HG03064 (cell line): ENCODE measurements at regions not wholly inside any gene's neighbourhood (a gene's known extent, or its start where the extent isn't known, plus 50 kb on each side); places are given as distances from the start of the nearest gene placed in this dataset.

Experiments
- ATAC-seq: cut with Tn5 transposase; IDR thresholded peaks from one replicate; pipeline ENCODE4 v1.9.1; 2021; ENCODE audit warnings: low read depth; ENCODE audit not compliant: unreplicated experiment

GRCh38 chr14:61140872-61141271 lies 140.3 kb downstream of the TMEM30B start:
- no peak for ATAC-seq

GRCh38 chr14:61140271-61140670 lies 140.9 kb downstream of the TMEM30B start:
- ATAC-seq = no peak

DNA sequence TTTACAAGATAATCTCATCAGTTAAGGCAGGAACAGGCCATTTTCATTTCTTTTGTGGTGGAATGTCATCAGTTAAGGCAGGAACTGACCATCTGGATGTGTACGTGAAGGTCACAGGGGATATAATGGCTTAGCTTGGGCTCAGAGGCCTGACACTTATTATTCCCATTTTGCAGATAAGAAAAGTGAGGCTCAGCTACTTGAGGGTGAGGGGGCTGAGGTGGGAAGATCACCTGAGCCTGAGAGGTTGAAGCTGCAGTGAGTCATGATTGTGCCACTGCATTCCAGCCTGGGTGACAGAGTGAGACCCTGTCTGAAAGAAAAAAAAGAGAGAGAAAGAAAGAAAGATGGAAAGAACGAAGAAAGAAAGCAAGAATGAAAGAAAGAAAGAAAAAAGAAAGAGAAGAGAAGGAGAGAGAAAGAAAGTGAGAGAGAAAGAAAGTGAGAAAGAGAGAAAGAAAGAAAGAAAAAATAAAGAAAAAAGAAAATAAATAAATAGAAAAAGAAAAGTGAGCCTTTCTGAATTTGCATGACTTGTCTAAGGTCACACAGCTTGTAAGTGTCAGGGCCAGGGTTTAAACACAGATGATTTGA lies 142.0 kb downstream of the TMEM30B start:
- no peak for ATAC-seq

- no peak for ATAC-seq
Measured at GRCh38 chr14:61132894-61133293, 148.2 kb downstream of the TMEM30B start.

DNA sequence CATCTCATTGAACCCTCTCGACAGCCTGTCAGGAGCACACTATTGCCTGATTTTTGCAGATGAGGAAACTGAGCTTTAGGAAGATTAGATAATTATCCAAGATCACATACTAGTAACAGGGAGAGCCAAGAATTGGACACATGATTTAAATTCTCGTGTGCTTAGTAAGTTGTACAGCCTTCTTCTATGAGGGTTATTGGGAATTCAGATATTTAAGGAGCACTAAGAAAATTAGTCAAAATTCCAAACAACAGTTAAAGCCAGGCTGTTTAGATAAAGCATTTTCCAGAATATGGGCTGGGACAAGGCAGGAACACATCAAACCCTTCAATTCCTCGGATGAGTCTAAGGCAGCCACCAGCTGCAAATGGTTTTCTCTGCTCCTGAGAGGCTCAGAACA lies 148.8 kb downstream of the TMEM30B start:
- no peak for ATAC-seq

- ATAC-seq = no peak
Measured at GRCh38 chr14:61130512-61131260, 149.6 kb downstream of the SLC38A6 start.

- no peak for ATAC-seq
Measured at GRCh38 chr14:61129168-61129745, 148.2 kb downstream of the SLC38A6 start.

DNA sequence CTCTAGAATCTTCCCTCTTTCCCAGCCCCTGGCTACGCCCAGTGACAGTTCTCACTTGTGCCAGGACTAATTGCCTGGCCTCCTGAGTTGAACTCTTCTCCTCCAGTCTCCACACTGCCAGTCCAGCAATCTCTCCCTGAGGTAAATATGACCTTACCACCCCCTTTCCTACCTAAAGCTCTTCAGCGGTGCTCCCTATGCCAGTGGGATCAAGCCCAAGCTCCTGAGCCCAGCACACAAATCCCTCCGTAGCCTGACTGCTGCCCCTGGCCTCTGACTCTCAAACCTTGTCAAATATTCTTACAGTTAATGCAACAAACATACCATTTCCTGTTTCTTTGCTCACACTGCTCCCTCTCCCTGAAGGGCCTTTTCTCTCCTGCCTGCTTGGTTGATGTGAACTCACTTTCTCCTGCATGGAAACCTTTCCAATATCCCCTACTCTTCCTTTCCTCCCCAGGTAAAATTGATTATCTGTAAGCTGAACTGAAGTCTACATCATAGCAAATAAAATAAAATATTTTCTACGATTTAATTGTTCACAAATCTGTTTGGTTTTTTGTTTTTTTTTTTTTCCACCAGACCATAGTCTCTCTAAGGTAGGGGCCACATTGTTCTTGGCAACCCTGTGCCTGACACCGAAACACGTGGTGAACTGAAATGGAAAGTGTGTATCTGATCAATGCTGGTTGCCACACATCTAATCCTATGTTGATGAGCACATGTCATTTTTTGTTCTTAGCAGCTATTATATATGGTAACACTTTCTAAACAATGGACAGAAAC lies 147.5 kb downstream of the SLC38A6 start:
- no peak for ATAC-seq

GRCh38 chr14:61126603-61127498 lies 145.8 kb downstream of the SLC38A6 start:
- ATAC-seq = no peak

DNA sequence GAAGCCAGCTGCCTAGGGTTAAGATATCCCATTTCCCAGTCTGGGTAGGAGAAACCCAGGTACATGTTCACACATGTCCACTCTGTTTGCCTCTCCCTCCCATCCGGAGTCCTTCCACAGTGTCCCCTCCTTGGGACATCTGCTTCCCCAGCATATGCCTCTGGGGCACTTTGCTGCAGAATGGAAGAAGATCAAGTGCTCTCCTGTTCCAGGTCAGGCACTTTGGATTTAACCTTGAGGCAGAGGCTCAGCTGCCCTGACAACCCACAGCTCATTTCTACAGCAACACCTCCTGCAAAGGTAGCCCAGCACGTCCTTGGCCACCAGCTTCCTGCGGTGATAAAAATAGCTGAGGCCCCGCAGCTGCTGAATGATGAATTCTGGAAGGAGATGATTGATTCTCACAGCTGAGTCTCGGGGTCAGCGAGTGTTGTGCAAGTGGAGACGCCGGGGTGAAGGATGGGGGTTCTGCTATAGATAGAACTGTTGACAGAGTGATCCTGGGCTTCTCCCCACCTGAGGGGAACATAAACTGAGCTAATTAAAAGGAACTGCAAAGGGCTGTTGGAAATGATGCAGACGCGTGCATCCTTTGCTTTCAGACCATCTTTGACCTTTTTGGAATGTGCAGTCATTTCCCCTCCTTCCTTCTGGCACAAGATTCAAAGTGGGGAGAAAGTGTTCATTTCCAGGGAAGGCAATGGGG lies 145.0 kb downstream of the SLC38A6 start:
- no peak for ATAC-seq

DNA sequence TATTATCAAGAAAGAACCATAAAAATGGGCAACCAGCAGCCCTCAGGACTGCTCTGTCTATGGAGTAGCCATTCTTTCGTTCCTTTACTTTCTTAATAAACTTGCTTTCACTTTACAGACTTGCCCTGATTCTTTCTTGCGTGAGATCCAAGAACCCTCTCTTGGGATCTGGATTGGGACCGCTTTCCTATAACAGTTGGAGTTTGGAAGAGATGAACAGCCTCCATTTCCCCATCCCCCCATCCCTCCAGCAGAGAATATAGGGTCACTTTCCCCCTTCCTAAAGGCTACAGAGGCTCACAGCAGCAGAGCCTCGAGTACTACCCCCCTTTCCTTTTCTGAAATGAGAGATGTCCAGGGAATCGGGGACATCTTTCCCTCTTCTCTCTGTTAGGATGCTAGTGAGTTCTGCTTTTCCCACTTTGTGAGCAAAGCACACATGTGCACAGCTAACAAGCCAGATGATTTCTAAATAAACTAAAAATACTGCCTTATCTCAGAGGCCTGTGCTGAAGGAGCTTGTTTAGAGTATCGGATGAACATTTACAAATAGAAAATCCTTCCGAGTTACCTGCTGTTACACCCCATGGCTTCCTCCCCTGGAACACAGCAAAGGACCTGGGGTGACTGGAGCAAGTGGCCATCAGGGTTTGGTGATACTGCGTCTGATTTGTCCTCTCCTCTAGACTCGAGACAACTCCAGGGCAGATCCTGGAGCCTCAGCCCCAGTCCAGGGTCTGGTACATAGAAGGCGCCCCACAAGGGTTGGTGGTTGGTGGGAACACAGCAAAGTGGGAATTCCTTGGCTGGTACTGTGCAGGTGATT lies 144.2 kb downstream of the SLC38A6 start:
- ATAC-seq = no peak

- no peak for ATAC-seq
Measured at GRCh38 chr14:61122862-61123261, 141.8 kb downstream of the SLC38A6 start.

- ATAC-seq = no peak
Measured at GRCh38 chr14:61121355-61121787, 140.3 kb downstream of the SLC38A6 start.

DNA sequence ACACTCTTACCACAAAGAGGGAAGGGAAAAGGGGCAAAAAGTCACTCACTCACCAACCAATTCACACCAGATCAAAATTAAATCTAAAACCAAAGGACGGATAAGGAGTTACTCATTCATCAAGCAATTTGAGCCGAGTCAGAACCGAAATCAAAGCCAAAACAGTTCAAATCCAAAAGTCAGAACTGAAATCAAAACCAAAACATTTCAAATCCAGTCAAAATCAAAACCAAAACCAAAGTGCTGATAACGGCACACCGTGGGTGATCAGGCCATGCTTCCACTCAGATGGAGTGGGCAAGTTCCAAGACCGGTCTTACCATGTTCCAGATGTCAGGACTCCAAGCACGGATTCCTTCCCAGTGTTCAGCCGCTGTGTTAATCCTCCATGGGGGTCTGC lies 139.5 kb downstream of the SLC38A6 start:
- no peak for ATAC-seq

DNA sequence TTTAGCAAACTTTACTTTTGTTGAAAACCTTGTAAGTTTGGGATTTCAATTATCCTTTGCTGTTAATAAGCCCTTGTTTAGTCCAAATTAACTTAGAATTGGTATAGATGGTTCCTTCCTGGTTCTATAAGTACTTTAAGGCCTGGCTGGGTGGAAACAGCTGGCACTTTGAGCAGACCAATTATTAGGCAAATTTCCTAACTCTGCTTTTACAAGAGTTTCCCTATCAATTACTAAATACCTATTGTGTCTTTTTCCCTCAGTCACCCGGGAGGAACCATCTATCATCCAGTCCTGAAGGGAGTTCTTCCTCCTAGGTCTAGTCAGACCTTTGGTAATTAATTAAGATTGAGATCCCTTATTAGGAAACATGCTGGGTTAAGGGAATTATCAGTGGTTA lies 138.0 kb downstream of the SLC38A6 start:
- ATAC-seq = no peak

DNA sequence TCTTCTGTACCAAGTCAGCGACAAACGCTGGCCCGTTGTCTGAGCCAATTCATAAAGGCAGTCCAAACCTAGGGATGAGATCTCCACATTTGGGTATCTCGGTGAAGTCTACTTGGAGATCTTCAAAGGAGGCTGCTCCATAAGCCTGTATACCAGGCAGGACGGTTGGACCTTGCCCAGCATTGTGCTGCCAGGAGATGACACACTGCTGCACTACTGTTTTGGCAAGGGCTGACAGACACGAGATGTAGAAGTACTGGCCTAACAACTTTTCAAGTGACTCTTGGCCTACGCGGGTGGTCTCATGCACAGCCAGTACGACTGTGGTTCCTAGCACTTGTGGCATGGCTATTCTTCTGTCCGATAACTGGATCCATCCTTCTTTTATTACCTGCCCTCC lies 135.3 kb downstream of the SLC38A6 start:
- no peak for ATAC-seq

- no peak for ATAC-seq
Measured at GRCh38 chr14:61113561-61114225, 132.6 kb downstream of the SLC38A6 start.

- ATAC-seq = no peak
Measured at GRCh38 chr14:61112506-61112905, 131.5 kb downstream of the SLC38A6 start.
